ENCODE measurements at regions not wholly inside any gene's neighbourhood (a gene's known extent, or its start where the extent isn't known, plus 50 kb on each side); places are given as distances from the start of the nearest gene placed in this dataset.

DNA sequence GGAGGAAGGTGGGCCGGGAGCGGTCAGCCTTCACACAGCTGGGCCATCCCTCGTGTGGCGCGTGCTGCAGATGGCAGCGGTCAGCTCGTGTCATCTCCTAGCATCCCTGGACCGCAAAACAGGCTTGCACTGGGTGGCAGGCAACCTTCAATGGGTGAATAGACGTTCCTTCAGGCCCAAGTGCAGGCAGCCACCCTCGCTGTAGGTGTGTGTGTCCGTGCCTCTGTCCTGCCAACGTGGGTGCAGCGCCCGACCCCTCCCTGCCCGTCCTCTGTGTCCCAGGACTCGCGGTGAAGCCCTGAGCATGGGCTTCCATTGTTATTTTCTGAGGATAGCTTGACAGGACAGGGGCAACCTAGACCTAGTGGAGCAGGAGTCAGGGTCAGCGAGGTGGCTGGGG lies 79.8 kb upstream of the STOX2 start:
- Histone ChIP-seq H3K9me3 (ENCODE audit: control insufficient read depth, low read depth, low read length) (no peaks in the 10 kb centered on the region), H3K27ac (ENCODE audit: control insufficient read depth, insufficient read depth, low read length) (no peak overlapping the region), H3K4me3 (ENCODE audit: control insufficient read depth in 2 of 3, extremely low read depth in 1 of 3, insufficient read depth in 2 of 3, low read depth in 1 of 3, low read length in 3 of 3) (no peak overlapping the region), H3K9me1 (ENCODE audit: control insufficient read depth, extremely low read depth, insufficient read depth, low read length) (no peaks in the 10 kb centered on the region), H3K36me3 (ENCODE audit: control insufficient read depth in 2 of 2, extremely low read depth in 1 of 2, insufficient read depth in 2 of 2, low read length in 2 of 2) (no peaks in the 10 kb centered on the region), H2AFZ (ENCODE audit: control insufficient read depth, low read length) (no peak overlapping the region), H3K4me1 (ENCODE audit: control insufficient read depth, extremely low read depth, insufficient read depth, low read length) (peaks cover 22% of the 10 kb centered on the region), H4K20me1 (ENCODE audit: control insufficient read depth, extremely low read depth, insufficient read depth, low read length) (no peaks in the 10 kb centered on the region), H3K79me2 (ENCODE audit: control insufficient read depth, insufficient read depth, low read length) (no peaks in the 10 kb centered on the region), H3K27me3 (ENCODE audit: control insufficient read depth, extremely low read depth, insufficient read depth, low read length) (no peaks in the 10 kb centered on the region), H3K4me2 (ENCODE audit: control insufficient read depth, extremely low read depth, insufficient read depth, low read depth, low read length) (no peak overlapping the region), H3K9ac (ENCODE audit: control insufficient read depth, extremely low read depth, insufficient read depth, low read length) (no peak overlapping the region)
- dilution Hi-C loops (cut with MboI; ENCODE audit: extremely low pct_ligation_motif_present, low sequenced_read_pairs) = no loop called here
- FAIRE-seq (no peak), DNase-seq (ENCODE audit: low read depth, low spot score) (no peak)
- no peak for TF ChIP-seq CTCF (optimal IDR thresholded peaks at IDR 0.05 in 1 of 3, IDR thresholded peaks at IDR 0.05 in 1 of 3, conservative IDR thresholded peaks at IDR 0.05 in 1 of 3; ENCODE audit: extremely low read depth in 1 of 3, insufficient read depth in 2 of 3, low read length in 3 of 3)
- TF ChIP-seq EZH2 (IDR thresholded peaks at IDR 0.05; ENCODE audit: low read length) = no peak

DNA sequence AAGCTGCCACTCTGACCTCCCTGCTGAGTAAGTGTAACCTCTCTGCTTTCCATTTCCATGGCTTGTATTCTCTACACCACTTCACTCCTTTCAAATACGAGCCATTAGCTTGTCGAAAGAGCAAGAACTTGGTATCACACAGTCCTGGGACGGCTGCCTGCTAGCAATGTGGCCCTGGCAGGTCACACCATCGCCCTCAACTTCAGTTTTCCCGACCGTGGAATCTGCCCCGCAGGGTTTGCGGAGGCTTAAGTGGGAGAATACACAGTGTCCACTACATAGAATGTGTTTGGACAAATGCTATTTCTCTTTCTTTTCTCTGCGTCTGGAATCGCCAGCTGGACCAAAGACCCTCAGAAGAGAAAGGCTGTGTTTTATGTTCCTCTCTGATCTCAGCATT lies 78.6 kb upstream of the STOX2 start:
- H3K9ac ChIP-seq (ENCODE audit: control insufficient read depth, extremely low read depth, insufficient read depth, low read length) = no peak overlapping the region
- H4K20me1 ChIP-seq (ENCODE audit: control insufficient read depth, extremely low read depth, insufficient read depth, low read length) = no peaks in the 10 kb centered on the region
- no peaks in the 10 kb centered on the region for H3K36me3 ChIP-seq (ENCODE audit: control insufficient read depth in 2 of 2, extremely low read depth in 1 of 2, insufficient read depth in 2 of 2, low read length in 2 of 2)
- no peak for DNase-seq (ENCODE audit: low read depth, low spot score)
- no peaks in the 10 kb centered on the region for H3K9me3 ChIP-seq (ENCODE audit: control insufficient read depth, low read depth, low read length)
- no peaks in the 10 kb centered on the region for H3K79me2 ChIP-seq (ENCODE audit: control insufficient read depth, insufficient read depth, low read length)
- H3K4me3 ChIP-seq (ENCODE audit: control insufficient read depth in 2 of 3, extremely low read depth in 1 of 3, insufficient read depth in 2 of 3, low read depth in 1 of 3, low read length in 3 of 3) = no peak overlapping the region
- TF ChIP-seq EZH2 (IDR thresholded peaks at IDR 0.05; ENCODE audit: low read length) (no peak), CTCF (optimal IDR thresholded peaks at IDR 0.05 in 1 of 3, IDR thresholded peaks at IDR 0.05 in 1 of 3, conservative IDR thresholded peaks at IDR 0.05 in 1 of 3; ENCODE audit: extremely low read depth in 1 of 3, insufficient read depth in 2 of 3, low read length in 3 of 3) (no peak)
- no peaks in the 10 kb centered on the region for H3K27me3 ChIP-seq (ENCODE audit: control insufficient read depth, extremely low read depth, insufficient read depth, low read length)
- peaks cover 28% of the 10 kb centered on the region for H3K4me1 ChIP-seq (ENCODE audit: control insufficient read depth, extremely low read depth, insufficient read depth, low read length)
- no peak overlapping the region for H2AFZ ChIP-seq (ENCODE audit: control insufficient read depth, low read length)
- no peaks in the 10 kb centered on the region for H3K9me1 ChIP-seq (ENCODE audit: control insufficient read depth, extremely low read depth, insufficient read depth, low read length)
- no peak for FAIRE-seq
- dilution Hi-C loops (cut with MboI; ENCODE audit: extremely low pct_ligation_motif_present, low sequenced_read_pairs) = no loop called here
- no peak overlapping the region for H3K27ac ChIP-seq (ENCODE audit: control insufficient read depth, insufficient read depth, low read length)
- H3K4me2 ChIP-seq (ENCODE audit: control insufficient read depth, extremely low read depth, insufficient read depth, low read depth, low read length) = no peak overlapping the region

Measured in keratinocyte (primary cell).